GM18868 (cell line): ENCODE measurements at regions not wholly inside any gene's neighbourhood (a gene's known extent, or its start where the extent isn't known, plus 50 kb on each side); places are given as distances from the start of the nearest gene placed in this dataset.
"Not testable (repeated sequence)": the region's sequence is repeated elsewhere in the genome, so short reads cannot be mapped to it uniquely, and the experiment has no call there.

Source experiments
- ATAC-seq: cut with Tn5 transposase; IDR thresholded peaks from one replicate; pipeline ENCODE4 v1.9.1; 2021; ENCODE audit warnings: mild to moderate bottlenecking, moderate library complexity; ENCODE audit not compliant: unreplicated experiment

DNA sequence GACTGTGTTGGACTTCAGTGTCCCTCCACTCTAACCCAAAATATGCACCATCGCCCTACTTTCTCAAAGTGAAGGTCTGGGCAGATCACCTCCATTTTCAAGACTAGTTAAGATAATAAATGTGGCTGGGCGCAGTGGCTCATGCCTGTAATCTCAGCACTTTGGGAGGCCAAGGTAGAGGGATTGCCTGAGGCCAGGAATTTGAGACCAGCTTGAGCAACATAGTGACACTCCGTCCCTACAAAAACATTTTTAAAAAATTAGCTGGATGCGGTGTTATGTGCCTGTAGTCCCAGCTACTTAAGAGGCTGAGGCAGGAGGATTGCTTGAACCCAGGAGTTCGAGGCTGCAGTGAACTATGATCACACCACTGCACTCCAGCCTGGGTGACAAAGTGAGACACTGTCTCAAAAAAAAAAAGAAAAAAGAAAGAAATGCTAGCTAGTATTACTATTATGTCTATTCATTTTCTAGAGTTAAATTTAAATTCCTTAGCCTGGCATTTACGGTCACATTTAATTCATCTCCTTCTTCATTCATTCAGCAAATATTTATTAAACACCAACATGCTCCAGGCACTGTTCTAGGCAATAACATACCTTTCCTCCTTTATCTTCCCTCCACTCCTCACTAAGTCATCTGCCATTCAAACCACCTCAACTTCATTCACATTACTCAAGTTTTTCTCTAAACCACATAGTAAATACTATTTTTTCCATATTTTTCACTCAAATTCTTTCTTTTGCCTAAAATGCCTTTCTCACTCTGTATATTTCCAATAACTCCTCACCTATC lies 96.1 kb upstream of the XYLT1 start:
- ATAC-seq = no peak

DNA sequence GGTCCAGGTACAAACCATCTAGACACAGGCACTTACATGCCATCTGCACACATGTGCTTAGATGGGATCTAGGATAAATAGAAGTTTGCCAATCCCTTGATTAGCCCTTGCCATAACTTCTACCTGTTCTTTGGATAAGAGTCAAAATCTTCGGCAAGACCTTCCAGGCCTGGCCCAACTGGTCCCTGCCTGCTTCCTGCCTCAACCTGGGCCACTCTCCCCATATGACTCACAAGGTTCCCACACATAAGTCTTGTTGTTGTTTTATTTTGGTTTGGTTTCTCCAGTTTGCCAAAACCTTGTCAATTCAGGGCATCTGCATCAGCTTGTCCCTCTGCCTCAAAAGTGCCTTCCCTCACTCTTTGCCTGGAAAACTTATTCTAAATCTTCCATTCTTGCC lies 95.3 kb upstream of the XYLT1 start:
- ATAC-seq = no peak

DNA sequence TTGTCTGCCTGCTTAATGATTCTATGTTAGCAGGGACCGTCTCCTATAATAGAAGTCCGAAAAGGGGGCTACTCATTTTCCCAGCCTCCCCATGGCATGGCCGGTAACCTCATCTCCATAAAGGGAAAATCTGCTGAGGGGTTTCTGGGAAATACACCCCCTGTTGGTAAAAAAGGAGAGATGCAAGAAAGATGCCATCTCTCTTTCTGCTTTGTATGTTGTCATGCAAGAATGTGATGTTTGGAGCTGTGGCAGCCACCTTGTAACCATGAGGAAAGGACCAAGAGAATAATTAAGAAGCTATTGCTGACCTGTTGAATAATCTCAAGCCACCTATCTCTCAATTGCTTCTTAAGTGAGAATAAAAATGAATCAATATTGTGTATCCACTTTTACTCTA lies 94.8 kb upstream of the XYLT1 start:
- no peak for ATAC-seq

DNA sequence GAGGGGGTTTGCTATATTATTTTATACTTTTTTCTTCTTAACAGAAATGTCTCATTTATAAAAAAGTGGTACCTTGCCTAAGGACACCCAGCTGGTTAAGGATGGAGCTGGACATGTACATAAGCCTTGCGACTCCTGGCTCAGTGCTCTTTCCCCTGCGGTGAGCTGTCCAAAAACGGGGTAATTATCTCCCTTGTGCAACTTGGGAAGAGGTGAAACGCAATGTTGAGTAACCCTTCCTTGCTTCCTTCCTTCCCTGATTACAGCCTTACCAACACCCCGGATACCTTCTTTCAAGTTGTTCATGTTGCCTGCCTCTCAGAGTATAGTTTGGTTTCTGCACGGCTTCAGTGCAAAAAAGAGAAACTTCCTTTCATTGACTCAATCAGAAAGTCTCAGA lies 94.1 kb upstream of the XYLT1 start:
- ATAC-seq = no peak

DNA sequence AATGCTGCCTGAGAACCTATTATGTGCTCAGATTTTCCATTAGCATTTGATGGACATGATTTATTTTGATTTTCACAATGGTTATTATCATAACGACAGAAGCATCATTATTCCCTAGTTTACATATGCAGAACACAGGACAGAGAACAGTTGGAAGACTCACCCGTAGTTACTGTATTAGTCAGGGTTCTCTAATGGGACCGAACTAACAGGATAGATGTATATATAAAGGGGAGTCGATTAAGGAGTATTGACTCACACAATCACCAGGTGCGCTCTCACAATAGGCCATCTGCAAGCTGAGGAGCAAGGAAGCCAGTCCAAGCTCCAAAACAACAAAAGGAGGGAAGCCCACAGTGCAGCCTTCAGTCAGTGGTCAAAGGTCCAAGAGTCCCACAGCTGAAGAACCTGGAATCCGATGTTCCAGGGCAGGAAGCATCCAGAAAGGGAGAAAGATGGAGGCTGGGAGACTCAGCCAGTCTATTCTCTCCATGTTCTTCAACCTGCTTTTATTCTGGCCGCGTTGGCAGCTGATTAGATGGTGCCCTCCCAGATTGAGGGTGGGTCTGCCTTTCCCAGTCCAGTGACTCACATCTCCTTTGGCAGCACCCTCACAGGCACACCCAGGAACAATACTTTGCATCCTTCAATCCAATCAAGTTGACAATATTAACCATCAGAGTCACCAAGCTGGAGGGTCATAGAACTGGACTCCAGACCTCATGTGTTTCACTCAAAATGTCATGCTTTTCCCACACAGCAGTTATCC lies 92.7 kb upstream of the XYLT1 start:
- no peak for ATAC-seq

DNA sequence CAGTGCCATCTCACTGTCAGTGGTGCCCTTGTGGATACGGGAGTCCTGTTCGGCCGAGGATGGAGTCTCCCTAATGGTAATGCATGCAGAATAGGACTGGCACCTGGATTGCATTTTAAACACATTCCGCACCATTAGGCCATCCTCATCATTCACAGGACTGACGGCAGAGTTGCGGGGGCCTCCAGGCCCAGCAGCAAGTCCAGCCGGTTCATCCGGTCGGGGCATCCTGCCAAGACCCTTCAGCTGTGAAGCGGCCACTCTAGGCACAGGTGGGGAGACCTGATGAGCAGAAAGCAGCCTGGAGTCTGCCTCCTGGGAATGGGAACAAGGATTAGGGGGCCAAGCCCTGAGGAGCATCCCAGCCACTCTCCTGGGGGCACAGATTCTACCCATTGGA lies 90.3 kb upstream of the XYLT1 start:
- no peak for ATAC-seq

DNA sequence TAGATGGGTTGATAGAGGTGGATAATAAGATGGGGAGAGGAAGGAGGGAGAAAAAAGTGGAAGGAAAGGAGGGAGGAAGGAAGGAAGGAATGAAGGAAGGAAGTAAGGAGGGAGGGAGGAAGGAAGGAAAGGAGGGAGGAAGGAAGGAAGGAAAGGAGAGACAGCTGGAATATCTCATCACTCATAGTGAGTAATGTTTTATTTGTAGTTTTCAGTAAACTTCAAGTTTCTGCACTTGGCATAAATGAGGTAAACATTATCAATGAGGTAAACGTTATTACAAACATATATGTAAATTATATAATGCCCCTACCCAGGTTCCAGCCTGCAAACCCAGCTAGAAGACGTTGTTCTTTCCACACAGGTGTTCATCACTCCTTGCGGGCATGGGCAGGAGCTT lies 89.8 kb upstream of the XYLT1 start:
- no peak for ATAC-seq

DNA sequence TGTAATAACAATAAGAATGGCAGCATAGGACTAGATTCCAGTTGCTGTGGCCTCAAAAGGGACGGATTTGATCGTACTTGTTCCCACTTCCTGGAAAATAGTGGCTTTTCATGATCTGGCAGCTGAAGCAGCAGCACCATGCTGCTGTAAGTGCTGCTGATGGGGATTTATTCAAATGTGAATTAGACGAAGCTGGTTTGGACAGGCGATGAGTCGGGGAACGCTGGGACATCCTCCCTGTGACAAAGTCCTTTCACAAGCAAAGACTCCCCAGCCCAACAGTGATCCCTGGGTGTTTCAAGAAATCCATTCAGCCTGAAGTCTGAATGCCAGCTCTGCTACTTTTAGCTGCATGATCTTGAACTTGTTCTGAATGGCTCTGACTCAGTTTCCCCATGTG lies 88.6 kb upstream of the XYLT1 start:
- no peak for ATAC-seq

DNA sequence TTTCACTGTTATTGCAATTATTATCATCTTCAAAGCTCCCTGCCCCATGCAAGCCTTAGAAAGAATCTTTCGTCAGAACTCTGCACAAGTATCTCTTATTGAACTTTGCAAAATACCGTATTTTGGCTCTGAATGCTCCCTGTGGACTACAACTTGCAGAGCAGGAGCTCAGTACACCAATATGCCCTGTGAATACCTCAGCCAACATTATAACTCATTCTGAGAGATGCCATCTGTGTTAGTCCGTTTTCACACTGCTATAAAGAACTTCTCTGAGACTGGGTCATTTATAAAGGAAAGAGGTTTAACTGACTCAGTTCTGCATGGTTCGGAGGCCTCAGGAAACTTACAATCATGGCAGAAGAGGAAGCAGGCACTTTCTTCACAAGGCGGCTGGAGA lies 87.2 kb upstream of the XYLT1 start:
- ATAC-seq = no peak

DNA sequence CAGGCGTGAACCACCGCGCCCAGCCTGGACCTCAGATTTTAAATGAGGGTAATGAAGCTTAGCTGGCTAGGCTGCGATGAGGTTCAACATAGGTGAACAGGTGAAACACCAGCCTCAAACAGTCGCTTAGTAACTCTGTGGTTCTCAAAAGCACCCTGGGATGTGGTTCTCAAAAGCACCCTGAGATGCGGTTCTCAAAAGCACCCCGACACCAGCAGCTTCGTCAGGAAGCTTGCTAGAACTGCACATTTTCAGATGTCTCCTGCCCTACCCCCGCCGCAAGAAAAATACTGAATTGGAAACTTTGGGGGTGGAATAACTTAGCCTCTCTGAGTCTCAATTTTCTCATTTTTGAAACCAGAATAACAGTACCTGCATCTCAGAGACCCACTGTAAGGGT lies 86.7 kb upstream of the XYLT1 start:
- ATAC-seq = no peak

DNA sequence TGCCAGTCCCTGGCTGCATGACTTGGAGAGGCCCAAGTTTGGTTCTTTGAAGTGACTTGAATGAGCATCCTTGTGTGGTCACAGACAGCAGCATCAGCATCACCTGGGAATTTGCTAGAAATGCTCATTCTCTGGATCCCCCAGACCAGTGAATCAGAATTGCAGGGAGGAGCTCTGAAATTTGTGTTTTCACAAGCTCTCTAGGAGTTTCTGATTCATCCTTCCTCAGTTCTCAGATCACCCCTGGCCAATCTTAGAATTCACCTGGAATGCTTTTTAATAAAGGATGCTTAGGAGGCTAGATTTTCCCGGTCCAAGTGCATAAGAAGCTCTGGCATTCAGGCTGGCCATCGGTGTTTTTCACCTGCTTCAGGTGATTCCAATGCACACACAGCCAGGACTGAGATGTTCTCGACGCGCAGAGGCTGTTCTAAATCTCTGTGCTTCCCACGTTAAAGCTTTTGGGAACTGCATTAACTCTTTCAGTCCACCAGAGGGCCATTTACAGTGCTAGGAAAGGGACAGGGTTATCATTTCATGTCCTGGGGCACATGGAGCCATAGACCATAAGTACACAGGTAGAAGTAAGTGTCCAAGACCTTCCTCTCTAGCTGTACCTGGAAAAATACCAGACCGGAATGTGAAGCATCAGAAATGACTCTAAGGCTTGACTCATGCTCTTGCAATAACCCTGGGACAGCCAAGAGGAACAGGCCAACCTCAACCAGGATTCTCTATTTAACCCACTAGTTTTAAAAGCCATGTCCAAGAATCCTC lies 85.7 kb upstream of the XYLT1 start:
- no peak for ATAC-seq

DNA sequence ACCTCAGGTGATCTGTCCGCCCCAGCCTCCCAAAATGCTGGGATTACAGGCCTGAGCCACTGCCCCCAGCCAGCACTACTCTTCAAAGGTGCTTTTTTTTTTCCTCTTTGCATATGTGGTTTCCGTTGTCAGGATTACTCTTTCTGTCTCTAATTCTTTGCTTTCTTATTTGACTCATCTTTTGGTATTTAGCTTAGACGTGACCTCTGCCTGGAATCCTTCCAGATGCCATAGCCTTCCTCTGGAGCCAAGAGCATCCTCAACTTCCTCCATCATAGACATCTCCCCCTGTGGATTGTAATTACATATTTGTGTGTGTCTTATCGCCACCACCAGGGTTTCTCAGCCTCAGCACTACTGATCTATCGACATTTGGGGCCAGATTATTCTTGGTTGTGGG lies 84.4 kb upstream of the XYLT1 start:
- no peak for ATAC-seq

DNA sequence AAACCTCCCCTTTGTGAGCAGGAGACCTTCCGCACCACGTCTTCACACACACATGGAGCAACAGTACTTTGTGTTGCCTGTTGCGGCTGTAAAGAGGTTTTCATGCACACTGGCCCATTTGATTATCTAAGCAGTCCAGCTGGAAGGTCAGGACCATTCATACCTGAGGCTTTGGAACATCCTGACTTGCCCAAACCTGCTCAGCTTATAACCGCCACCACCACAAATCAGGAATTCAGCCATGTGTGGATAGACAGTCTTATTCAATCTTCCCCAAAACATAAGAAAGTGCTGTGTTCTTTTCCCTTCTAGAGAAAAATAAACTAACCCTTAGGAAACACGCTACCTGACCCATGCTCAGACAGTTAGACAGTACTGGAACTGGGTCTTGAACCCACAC lies 81.6 kb upstream of the XYLT1 start:
- no peak for ATAC-seq

DNA sequence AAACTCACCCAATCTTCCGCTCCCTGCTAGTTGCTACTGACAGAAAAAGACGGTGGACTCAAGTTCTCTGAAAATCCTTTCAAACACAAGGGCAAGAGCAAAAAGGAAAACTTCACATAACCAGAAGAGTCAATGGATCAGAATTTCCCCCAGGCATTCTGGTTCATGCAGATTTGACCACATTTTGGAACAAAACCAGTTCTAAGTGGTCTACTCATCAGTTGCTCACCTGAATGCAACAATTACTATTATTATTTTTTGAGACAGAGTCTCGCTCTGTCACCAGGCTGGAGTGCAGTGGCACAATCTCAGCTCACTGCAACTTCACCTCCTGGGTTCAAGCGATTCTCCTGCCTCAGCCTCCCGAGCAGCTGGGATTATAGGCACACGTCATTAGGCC lies 80.9 kb upstream of the XYLT1 start:
- ATAC-seq = not testable (repeated sequence)

DNA sequence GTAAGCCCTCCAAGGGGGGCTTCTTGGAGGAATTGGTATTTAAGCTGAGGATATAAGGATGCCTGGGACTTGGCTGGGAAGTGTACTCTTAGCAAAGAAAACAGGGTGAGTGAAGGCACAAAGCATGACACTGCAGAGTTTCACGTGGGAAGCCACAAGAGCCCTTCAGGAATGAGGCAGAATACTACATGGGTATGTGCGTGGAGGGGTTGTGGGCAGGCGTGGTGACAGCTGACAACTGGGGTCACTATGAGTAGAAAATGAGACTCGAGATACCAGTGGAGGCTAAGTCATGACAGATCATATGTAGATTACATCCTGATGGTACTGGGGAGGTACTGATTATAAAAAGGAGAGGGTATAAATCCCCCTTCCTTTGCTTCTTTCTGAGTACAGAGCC lies 78.1 kb upstream of the XYLT1 start:
- no peak for ATAC-seq

DNA sequence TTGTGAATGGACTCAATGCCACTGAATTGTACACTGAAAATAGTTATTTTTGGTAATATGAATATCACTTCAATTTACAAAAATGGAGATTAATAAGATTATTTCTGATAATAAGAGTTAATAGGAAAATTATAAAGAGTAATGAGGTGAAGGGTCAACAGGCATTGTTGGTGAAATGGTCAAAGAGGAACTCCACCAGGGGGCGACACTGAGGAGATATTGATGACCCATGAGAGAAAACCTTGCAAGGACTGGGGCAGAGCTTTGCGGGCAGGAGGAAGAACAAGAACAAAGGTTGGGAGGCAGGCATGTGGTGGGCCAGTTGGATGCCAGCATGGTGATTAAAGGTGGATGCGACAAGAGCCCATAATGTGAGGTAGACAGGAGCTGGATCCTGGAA lies 74.0 kb upstream of the XYLT1 start:
- ATAC-seq = no peak

DNA sequence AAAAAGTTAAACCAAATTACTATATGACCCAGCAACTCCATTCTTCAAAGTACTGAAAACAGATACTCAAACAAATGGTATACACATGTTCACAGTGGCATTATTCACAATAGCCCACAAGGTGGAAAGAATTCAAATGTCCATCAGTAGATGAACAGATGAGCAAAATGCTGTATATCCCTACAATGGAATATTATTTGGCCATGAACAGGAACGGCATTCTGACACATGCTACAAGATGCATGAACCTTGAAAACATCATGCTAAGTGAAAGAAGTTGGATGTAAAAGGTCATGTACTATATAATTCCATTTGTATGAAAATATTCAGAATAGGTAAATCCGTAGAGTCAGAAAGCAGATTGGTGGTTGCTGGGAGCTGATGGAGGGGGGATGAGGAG lies 73.5 kb upstream of the XYLT1 start:
- no peak for ATAC-seq

DNA sequence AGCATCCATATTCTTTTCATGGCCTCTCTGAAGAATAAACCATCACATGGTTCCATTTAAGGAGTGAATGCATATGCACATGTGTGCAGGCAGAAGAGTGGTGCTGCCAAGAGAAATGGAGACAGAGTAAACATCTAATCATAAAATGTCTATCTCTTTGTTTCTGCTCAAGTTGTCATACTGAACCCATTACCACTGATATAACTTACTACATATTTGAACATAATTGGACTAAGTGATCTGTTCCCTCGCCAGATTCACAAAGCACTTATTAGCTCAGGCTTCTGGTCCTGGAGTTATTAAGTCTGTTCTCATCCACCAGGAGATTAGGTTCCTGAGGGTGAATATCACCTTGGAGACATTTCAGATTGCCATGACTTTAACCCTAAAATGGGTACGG lies 72.3 kb upstream of the XYLT1 start:
- ATAC-seq = no peak

DNA sequence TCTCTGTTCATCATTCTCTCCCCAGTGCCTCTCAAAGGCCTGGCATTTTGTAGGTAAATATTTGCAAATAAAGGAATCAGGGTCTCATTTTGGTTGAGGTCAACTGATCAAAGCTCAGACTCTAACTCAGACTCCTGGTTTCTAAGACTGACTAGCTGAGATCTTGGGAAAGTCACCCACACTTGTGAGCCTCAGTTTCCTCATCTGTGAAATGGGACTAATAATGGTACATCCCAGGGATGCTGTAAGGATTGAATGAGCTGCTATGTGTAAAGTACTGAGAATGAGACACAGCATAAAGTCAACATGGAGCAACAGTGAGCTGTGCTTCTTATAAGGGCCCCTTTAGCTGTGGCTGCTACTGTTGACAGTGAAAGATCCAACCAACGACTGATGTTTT lies 70.6 kb upstream of the XYLT1 start:
- ATAC-seq = no peak

DNA sequence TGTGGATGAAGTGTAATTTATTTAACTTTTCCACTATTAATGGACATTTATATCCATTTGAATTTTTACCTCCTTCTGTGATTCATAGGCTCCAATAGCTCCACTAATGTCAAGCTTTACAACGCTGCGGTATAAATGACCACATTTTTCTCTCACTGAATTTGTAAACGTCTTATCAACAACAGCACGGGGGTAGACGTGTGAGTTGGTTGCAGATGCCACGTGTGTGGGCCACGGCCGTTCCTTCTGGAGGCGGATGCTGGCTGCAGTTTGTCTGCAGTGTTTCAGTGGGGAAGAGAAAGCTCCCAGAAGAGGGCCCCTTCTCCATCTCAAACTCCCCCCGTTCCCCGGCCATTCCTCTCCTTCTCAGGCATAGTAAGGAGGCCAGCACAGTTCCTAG lies 68.2 kb upstream of the XYLT1 start:
- ATAC-seq = no peak

DNA sequence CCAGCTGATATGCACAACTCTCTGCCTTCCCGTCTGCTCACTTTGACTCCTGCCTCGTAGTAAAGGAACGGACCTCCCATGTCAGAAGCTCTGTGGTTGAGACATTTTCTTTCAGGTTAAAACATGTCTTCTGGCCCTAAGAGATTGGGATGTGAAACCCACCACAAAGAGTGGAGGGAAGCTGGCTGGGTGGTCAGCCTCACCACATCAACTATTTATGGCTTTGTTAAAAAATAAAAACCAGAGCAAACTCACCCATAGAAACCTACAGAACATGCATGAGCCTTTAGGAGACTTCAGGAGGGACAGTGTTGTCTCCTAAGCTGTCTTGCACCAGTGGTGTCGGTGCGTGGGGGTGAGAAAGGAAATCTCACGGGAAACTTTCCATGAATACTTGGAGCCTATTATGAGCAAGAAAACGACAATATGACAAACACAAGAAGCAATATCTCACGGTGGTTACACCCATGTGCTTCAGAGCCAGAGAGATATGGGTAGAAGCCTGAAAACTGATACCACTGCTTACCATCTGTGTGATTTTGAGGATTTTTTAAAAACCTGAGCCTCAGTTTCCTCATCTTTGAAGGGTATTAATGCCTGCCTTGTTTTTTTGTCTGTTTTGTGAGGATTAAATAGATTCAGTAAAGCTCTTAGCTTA lies 61.7 kb upstream of the XYLT1 start:
- ATAC-seq = peak; percentile 42
